ENCODE measurements at regions not wholly inside any gene's neighbourhood (a gene's known extent, or its start where the extent isn't known, plus 50 kb on each side); places are given as distances from the start of the nearest gene placed in this dataset.

GRCh38 chr1:212179394-212180076, 105.7 kb upstream of the PPP2R5A start:
- TF ChIP-seq CTCF (IDR thresholded peaks at IDR 0.05) (no peak), POLR2A (IDR thresholded peaks at IDR 0.05) (no peak)
- intact Hi-C loops (cut with DNase I): no loop called here
- Histone ChIP-seq H3K9me3 (no peaks in the 10 kb centered on the region), H3K36me3 (no peaks in the 10 kb centered on the region), H3K27ac (no peak overlapping the region), H3K4me1 (no peaks in the 10 kb centered on the region), H3K27me3 (no peaks in the 10 kb centered on the region), H3K4me3 (no peak overlapping the region)
- 100% methylated on average over 1 of the region's 2 CpGs for WGBS (ENCODE audit: insufficient coverage, low coverage, low lambda C conversion rate, missing lambda C conversion rate)
- DNase-seq (no peak), ATAC-seq (no peak)

GRCh38 chr1:212181015-212181882, 104.0 kb upstream of the PPP2R5A start:
- no peak for DNase-seq
- TF ChIP-seq POLR2A (IDR thresholded peaks at IDR 0.05): no peak
- TF ChIP-seq CTCF (IDR thresholded peaks at IDR 0.05): no peak
- no peaks in the 10 kb centered on the region for H3K9me3 ChIP-seq
- no peaks in the 10 kb centered on the region for H3K36me3 ChIP-seq
- intact Hi-C loops (cut with DNase I): no loop called here
- no peak overlapping the region for H3K4me3 ChIP-seq
- no peak for ATAC-seq
- H3K4me1 ChIP-seq: no peaks in the 10 kb centered on the region
- no peak overlapping the region for H3K27ac ChIP-seq
- no peaks in the 10 kb centered on the region for H3K27me3 ChIP-seq
- 96% methylated on average over 4 of the region's 6 CpGs for WGBS (ENCODE audit: insufficient coverage, low coverage, low lambda C conversion rate, missing lambda C conversion rate)

GRCh38 chr1:212182171-212182570, 103.0 kb upstream of the PPP2R5A start:
- Histone ChIP-seq H3K4me1 (no peaks in the 10 kb centered on the region), H3K4me3 (no peak overlapping the region), H3K36me3 (no peaks in the 10 kb centered on the region), H3K27me3 (no peaks in the 10 kb centered on the region), H3K9me3 (no peaks in the 10 kb centered on the region), H3K27ac (no peak overlapping the region)
- intact Hi-C loops (cut with DNase I): no loop called here
- TF ChIP-seq CTCF (IDR thresholded peaks at IDR 0.05) (no peak), POLR2A (IDR thresholded peaks at IDR 0.05) (no peak)
- WGBS (ENCODE audit: insufficient coverage, low coverage, low lambda C conversion rate, missing lambda C conversion rate): 95% methylated on average over 4 of the region's 4 CpGs
- DNase-seq: no peak
- no peak for ATAC-seq

- no peak overlapping the region for H3K27ac ChIP-seq
- ATAC-seq (no peak), DNase-seq (no peak)
- no peak overlapping the region for H3K4me3 ChIP-seq
- H3K36me3 ChIP-seq: no peaks in the 10 kb centered on the region
- intact Hi-C loops (cut with DNase I): no loop called here
- 76% methylated on average over 2 of the region's 3 CpGs for WGBS (ENCODE audit: insufficient coverage, low coverage, low lambda C conversion rate, missing lambda C conversion rate)
- no peaks in the 10 kb centered on the region for H3K4me1 ChIP-seq
- TF ChIP-seq POLR2A (IDR thresholded peaks at IDR 0.05) (no peak), CTCF (IDR thresholded peaks at IDR 0.05) (no peak)
- H3K27me3 ChIP-seq: no peaks in the 10 kb centered on the region
- H3K9me3 ChIP-seq: no peaks in the 10 kb centered on the region
Observed at GRCh38 chr1:212182579-212182978, 102.6 kb upstream of the PPP2R5A start.
